Stimulated activated CD4-positive, alpha-beta T cell treated with anti-CD3 and anti-CD28 coated beads, Interleukin-1b, Interleukin-23, amount 100 ng/mL, for 4 hours (primary cell): ENCODE measurements at regions not wholly inside any gene's neighbourhood (a gene's known extent, or its start where the extent isn't known, plus 50 kb on each side); places are given as distances from the start of the nearest gene placed in this dataset.
"Not testable (repeated sequence)": the region's sequence is repeated elsewhere in the genome, so short reads cannot be mapped to it uniquely, and the experiment has no call there.

Experiments used
- DNase-seq, 2 donors: peaks; one replicate each; pipeline ENCODE4 v3.0.0-alpha.2; 2020; ENCODE audit warnings: low read depth in 2 of 2

- no peak for DNase-seq
Measured at GRCh38 chr6:4378319-4378996, 243.1 kb upstream of the ECI2 start.

DNA sequence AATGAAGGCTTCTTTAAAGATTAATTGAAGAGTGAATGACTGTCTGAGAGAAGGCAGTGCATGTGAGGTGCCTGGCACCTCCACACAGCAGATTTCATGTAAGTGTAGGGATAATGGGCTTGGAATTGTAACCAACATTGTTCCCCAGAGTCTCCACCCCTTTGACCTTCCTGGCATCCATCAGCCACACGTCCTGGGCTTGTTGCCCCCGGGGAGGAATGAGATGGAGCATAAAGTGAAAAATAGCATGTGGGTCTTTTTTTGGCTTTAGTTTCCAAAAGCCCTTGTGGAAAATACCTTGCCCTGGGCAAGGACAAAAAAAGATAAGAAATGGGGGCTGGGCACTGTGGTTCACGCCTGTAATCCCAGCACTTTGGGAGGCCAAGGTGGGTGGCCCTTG lies 242.2 kb upstream of the ECI2 start:
- DNase-seq = no peak

DNA sequence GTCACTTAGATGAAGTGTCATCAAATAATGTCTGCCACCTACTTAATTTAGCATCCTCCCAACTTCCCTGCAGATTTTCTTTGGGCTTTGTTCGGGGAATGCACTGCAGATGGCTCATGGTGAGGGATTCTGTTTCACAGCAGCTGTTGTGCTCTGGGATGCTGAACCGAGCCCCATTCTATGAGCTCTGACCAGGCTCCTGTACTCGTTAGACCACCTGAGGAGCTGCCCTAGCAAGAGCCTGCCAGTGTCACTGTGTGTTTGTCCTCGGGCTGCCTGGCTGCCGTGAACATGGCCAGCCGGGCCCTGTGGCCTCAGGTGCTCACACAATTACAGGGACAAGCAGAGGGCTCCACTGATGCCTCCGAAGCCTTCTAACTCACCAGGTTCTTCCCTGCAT lies 238.8 kb upstream of the ECI2 start:
- DNase-seq = no peak

DNA sequence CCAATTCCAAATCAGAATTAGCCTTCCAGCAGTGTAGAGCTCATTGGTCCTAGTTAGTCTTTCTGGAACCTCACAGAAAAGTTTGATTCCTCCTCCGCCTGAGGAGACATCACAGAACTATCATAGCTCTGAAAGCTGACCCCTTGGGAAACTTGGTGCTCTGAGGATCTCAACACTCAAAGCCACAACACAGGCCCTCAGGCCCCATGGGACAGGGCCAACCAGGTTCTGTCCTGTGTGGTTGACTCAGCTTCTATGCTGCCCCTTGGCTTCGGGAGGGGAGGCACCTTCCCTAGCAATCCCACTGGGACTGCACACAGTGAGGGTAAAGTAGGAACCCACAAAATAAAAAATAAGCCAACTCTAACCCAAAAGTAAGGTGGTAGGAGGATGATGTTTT lies 237.5 kb upstream of the ECI2 start:
- DNase-seq = no peak

DNA sequence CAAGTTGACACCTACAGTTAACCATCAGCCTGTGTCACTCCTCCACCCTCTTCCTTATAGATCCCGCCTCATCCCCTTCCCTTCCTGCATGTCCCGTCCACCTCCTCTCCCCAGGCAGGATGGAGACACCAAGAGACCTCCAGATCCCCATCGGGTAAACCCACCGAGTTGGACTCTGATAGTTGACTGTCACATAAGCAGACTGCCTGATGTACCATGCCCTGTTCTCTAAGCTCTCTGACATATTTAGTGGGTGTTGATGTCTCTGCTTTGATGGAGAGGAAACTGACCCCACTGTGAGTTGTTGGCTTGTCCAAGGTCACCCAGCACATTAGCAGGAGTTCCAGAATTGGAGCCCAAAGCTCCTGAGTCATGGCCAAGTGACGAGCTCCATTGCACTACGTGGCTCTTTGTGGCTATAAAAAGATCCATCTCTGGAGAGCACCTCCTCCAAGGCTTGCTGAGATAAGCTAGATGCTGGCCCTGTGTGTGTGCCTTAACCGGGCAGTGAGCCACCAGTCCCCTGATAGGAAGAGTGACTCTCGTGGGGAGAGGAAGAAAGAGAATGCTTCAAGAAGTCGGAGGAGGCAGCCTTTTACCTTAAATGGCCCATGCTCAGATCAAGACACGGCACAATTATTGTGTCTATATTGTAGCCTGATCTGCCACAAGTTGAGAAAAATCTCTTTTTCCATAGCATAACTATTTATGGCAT lies 236.0 kb upstream of the ECI2 start:
- no peak for DNase-seq

DNA sequence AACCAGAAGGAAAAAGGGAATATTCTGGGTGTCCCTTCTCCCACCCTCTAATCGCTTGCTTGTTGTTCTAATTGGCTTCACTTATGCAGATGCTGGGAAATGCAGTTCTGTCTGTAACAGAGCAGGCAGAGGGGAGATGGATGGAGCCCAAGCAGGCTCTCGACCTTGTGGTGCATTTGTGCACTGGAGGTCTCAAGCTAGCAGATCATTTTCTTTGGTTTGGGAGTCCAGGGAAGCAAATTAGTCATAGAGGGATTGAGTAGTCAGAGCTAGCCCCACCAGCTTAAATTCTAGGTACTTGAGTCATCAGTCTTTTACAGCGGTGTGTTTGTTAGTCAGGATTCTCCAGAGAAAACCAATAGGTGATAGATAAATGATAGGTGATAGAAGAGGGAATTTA lies 234.7 kb upstream of the ECI2 start:
- DNase-seq = no peak

DNA sequence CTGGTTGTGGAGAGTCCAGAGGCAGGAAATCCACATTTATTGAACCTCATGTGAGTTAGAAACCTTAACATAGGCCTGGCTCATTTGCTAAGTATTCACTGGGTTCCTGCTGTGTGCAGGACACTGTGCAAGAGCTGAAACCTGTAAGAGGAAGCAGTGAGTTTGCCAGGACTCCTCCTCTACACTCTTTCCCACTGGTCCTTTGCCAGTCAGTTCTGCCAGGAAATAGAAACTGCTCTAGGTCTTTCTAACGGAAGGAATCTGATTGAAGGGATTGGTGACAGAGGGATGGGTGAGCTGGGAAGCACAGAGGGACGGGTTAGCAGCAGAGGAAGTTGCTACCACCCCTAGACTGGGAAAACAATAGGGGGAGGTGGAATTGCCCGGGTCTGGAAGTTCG lies 234.2 kb upstream of the ECI2 start:
- DNase-seq = no peak

DNA sequence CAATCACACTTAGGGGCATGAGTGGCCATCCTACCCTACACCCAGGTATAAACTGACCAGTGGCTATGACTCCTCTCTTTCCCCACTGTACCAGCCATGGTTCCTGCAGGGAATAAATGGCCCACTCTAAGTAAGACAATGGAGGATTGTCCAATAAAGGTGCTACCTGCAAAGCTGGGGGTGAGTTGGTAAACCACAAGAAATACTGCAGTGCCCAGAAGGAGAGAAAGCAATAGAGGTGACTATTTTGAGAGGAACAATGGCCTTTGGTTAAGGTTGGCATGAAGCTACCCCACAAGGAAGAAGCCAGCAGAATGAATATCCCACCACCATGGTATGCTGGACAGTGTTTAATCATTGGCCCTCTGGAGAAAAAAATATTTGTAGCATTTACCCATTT lies 233.3 kb upstream of the ECI2 start:
- no peak for DNase-seq

- no peak for DNase-seq
Measured at GRCh38 chr6:4367643-4368042, 232.3 kb upstream of the ECI2 start.

- no peak for DNase-seq
Measured at GRCh38 chr6:4366635-4367395, 231.4 kb upstream of the ECI2 start.

DNA sequence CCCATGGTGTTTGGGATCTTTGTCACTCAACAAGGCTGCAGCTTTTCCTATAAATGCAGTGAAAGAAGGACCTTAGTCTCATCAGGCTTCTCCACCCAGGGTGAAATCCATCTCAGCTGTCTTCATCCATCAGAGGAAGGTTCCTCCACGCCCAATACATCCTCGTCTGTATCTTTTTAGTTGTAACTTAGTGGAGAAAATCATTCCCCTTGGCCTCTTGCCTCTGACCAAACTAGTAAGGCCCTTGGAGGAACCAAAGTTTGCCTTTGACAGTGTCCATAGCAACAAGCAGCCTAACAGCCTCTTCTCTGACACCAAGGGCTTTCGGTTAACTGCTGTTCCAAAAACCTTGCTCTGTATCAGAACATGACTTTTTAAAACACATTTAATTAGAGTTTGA lies 230.3 kb upstream of the ECI2 start:
- DNase-seq = no peak

DNA sequence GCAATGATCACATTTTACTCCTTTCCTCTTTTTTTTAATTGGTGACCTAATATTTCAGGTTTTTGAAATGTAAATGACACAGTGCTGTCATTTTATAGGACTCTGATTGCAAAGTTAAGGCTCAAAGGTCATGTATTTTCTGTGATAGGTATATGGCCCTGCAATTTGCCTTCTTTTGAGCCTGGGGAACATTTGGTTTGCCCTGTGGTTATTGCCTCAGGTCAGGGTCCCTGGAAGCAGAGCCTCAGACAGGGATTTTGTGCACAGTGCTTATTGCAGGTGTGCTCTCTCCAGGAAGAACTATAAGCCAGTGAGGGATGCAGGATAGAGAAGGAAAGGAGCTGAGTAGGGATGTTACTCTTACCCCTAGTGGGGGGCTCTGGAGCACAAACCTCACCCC lies 229.3 kb upstream of the ECI2 start:
- DNase-seq = no peak

- no peak for DNase-seq
Measured at GRCh38 chr6:4364172-4364571, 228.8 kb upstream of the ECI2 start.

DNA sequence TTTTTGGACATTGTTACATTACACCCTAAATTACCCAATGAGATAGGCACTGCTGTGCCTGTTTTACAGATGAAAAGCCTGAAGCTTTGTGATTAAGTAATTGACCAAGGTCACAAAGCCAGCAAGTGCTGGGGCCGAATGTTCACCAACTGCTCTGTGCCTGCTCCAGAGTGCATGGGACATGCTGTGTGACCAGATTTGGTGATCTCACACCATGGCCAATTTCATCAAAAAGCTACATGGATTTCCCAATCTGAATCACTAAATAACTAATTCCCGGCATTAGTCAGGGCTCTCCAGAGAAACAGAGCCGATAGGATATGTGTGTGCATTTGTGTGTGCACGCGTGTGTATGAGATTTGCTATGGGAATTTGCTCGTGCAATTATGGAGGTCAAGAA lies 228.3 kb upstream of the ECI2 start:
- no peak for DNase-seq

DNA sequence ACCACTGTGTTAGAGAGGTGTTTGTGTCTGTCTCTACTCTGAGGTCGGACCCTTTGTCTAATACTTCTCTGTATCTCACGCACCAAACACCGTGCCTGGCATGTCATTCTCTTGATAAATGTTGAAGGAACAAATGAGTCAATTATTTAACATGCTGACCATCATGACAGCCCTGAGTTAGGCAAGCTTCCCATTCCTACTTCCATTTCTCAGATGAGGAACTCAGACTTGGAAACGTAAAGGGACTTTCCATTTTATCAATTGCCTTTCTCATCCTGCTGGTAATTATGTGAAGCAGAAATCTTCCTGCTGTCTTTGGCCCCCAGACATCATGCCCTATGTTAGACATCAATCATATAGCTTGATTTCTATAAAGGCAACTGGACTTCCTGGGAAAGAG lies 227.0 kb upstream of the ECI2 start:
- no peak for DNase-seq

DNA sequence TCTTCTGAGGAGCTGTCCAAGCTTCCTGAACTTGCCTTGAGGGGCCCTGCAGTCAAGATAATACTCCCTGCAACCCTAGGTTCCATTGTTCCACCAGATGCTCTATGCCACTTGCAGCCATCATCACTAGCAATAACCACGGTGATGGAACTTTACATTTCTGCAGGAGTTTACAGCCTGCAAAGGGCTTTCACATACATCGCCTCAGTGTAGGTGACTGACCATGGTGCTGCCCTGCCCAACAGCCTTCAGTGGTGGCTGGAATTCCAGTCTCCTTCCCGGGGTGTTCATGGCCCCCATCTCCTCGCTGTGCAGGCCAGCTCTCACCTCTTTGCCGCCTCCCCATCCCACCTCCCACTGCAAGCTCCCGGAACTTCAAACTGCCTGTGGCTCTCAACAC lies 225.5 kb upstream of the ECI2 start:
- no peak for DNase-seq

DNA sequence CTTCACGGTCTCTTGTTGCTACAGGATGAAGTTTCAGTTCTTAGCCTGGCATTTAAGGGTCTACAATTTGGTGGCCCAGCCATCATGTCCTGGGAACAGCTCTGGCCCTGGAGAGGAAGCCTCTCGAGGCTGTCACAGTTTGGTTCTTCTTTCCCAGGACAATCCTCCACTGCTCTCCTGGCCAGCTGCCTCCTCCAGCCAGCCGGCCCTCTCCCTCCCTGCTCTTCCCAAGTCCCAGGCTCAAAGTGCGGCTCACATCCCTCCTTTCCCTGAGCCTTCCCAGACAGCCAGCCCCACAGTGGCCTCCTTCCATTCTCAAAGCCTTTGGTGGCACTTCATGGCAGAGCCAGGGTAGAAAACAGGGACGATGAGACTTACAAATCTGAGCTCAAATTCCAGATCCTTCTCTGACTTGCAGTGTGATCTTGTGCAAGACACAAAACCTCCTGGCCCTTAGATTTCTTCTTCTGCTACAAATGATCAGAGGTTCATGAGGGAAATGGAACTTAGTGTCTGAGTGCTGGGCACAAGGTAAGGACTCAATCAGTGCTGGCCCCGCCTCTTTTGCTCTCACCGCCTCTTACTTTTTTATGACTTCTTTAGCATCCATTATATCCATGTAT lies 223.8 kb upstream of the ECI2 start:
- DNase-seq = no peak

GRCh38 chr6:4358414-4359107 lies 223.2 kb upstream of the ECI2 start:
- DNase-seq = no peak

GRCh38 chr6:4357660-4358152 lies 222.3 kb upstream of the ECI2 start:
- not testable (repeated sequence) for DNase-seq

GRCh38 chr6:4356899-4357659 lies 221.7 kb upstream of the ECI2 start:
- DNase-seq = no peak

- DNase-seq = no peak
Measured at GRCh38 chr6:4355241-4355640, 219.9 kb upstream of the ECI2 start.
